HepG2 (cell line): ENCODE measurements at regions not wholly inside any gene's neighbourhood (a gene's known extent, or its start where the extent isn't known, plus 50 kb on each side); places are given as distances from the start of the nearest gene placed in this dataset.

Experiments
- ADNP ChIP-seq: sonication (generic); formaldehyde crosslinking; IDR thresholded peaks from 2 replicates; pipeline ENCODE4 v1.4.0; 2020; ENCODE audit warnings: missing genetic modification reagents
- ARID4A ChIP-seq: sonication (generic); formaldehyde crosslinking; IDR thresholded peaks from 2 replicates; pipeline ENCODE4 v1.5.0; 2020; ENCODE audit warnings: mild to moderate bottlenecking, missing genetic modification reagents, borderline replicate concordance
- CEBPG ChIP-seq: IDR thresholded peaks from 2 replicates; pipeline ENCODE4 v1.6.1; 2016
- FOSL2 ChIP-seq: sonication (generic); formaldehyde crosslinking; IDR thresholded peaks from 2 replicates; pipeline ENCODE4 v1.4.0; 2020; ENCODE audit warnings: missing genetic modification reagents
- HNF4G ChIP-seq, 2 experiments: sonication (generic) in 1 of 2; formaldehyde crosslinking in 1 of 2; IDR thresholded peaks; 2 replicates each; pipeline versions ENCODE4 v1.4.0 to v1.6.1; 2011 to 2020; ENCODE audit warnings: borderline replicate concordance in 2 of 2, low read depth in 2 of 2, mild to moderate bottlenecking in 2 of 2, low read length in 1 of 2, missing genetic modification reagents in 1 of 2, moderate library complexity in 1 of 2
- IKZF4 ChIP-seq: sonication (generic); formaldehyde crosslinking; IDR thresholded peaks from 2 replicates; pipeline ENCODE4 v1.5.1; 2020; ENCODE audit warnings: borderline replicate concordance, mild to moderate bottlenecking, low read depth, missing genetic modification reagents; ENCODE audit errors: not compliant biosample characterization
- JDP2 ChIP-seq: sonication (generic); formaldehyde crosslinking; IDR thresholded peaks from 2 replicates; pipeline ENCODE4 v1.8.1; 2022; ENCODE audit warnings: missing genetic modification reagents, borderline replicate concordance
- KDM4B ChIP-seq: sonication (generic); formaldehyde crosslinking; IDR thresholded peaks from 2 replicates; pipeline ENCODE4 v1.4.0; 2020; ENCODE audit warnings: missing genetic modification reagents
- MTF1 ChIP-seq: sonication (generic); formaldehyde crosslinking; IDR thresholded peaks from 2 replicates; pipeline ENCODE4 v1.5.0; 2020; ENCODE audit warnings: missing genetic modification reagents
- NFIC ChIP-seq: IDR thresholded peaks from 2 replicates; pipeline ENCODE4 v1.6.1; 2012; ENCODE audit warnings: mild to moderate bottlenecking, low read length, inconsistent platforms
- NFRKB ChIP-seq: fragments of 450-650 bp; IDR thresholded peaks from 2 replicates; pipeline ENCODE4 v1.6.1; 2017
- PRMT3 ChIP-seq: sonication (generic); formaldehyde crosslinking; IDR thresholded peaks from 2 replicates; pipeline ENCODE4 v1.8.1; 2022; ENCODE audit warnings: low read depth, mild to moderate bottlenecking, moderate library complexity, missing genetic modification reagents, borderline replicate concordance
- SATB2 ChIP-seq: sonication (generic); formaldehyde crosslinking; IDR thresholded peaks from 2 replicates; pipeline ENCODE4 v1.5.0; 2020; ENCODE audit warnings: missing genetic modification reagents
- YY1 ChIP-seq: IDR thresholded peaks from 2 replicates; pipeline ENCODE4 v1.6.1; 2011; ENCODE audit warnings: low read length, low read depth, moderate library complexity, mild to moderate bottlenecking; ENCODE audit not compliant: insufficient read depth, insufficient replicate concordance
- ZFP36 ChIP-seq: fragments of 150-350 bp; IDR thresholded peaks from 2 replicates; pipeline ENCODE4 v1.6.1; 2018; ENCODE audit warnings: borderline replicate concordance, low read length, low read depth; ENCODE audit not compliant: partially characterized antibody
- ZFYVE20 ChIP-seq: sonication (generic); formaldehyde crosslinking; IDR thresholded peaks from 2 replicates; pipeline ENCODE4 v1.8.0; 2023; ENCODE audit warnings: low read depth, mild to moderate bottlenecking, moderate library complexity, missing genetic modification reagents, borderline replicate concordance
- ZNF10 ChIP-seq: sonication (generic); formaldehyde crosslinking; IDR thresholded peaks from 2 replicates; pipeline ENCODE4 v1.4.0; 2020; ENCODE audit warnings: mild to moderate bottlenecking, low read depth, missing genetic modification reagents, borderline replicate concordance
- ZNF224 ChIP-seq: sonication (generic); formaldehyde crosslinking; IDR thresholded peaks from 2 replicates; pipeline ENCODE4 v1.5.0; 2020; ENCODE audit warnings: mild to moderate bottlenecking, missing genetic modification reagents
- ZNF260 ChIP-seq: sonication (generic); formaldehyde crosslinking; IDR thresholded peaks from 2 replicates; pipeline ENCODE4 v1.4.0; 2020; ENCODE audit warnings: missing genetic modification reagents, low read depth, mild to moderate bottlenecking, borderline replicate concordance
- ZNF451 ChIP-seq: sonication (generic); formaldehyde crosslinking; IDR thresholded peaks from 2 replicates; pipeline ENCODE4 v1.5.0; 2020; ENCODE audit warnings: mild to moderate bottlenecking, missing genetic modification reagents
- ZNF589 ChIP-seq: sonication (generic); formaldehyde crosslinking; conservative IDR thresholded peaks from 2 replicates; pipeline ENCODE4 v1.8.0; 2022; ENCODE audit warnings: mild to moderate bottlenecking, moderate library complexity, missing genetic modification reagents
- ZNF672 ChIP-seq: sonication (generic); formaldehyde crosslinking; IDR thresholded peaks from 2 replicates; pipeline ENCODE4 v1.8.1; 2022; ENCODE audit warnings: missing genetic modification reagents
- ZNF746 ChIP-seq: sonication (generic); formaldehyde crosslinking; IDR thresholded peaks from 2 replicates; pipeline ENCODE4 v1.8.0; 2022; ENCODE audit warnings: mild to moderate bottlenecking, missing genetic modification reagents
- ZXDC ChIP-seq: sonication (generic); formaldehyde crosslinking; IDR thresholded peaks from 2 replicates; pipeline ENCODE4 v1.5.0; 2020; ENCODE audit warnings: mild to moderate bottlenecking, missing genetic modification reagents

GRCh38 chr3:20320489-20320888, 134.5 kb upstream of the SGO1 start (continued):
- TF ChIP-seq ZNF672 (CRISPR knock-in tag) (no peak), SATB2 (CRISPR knock-in tag) (no peak), ZFYVE20 (CRISPR knock-in tag) (no peak), JDP2 (CRISPR knock-in tag) (no peak), ARID4A (CRISPR knock-in tag) (no peak; the same call in 1 of the 2 replicates), IKZF4 (no peak), MTF1 (CRISPR knock-in tag) (no peak), CEBPG (CRISPR knock-in tag) (0 out of 2 replicates have a peak, but pooled peaks have one; percentile 24), ZNF224 (CRISPR knock-in tag) (no peak), NFIC (peak; percentile 88; the same call in 1 of the 2 replicates), ZNF10 (no peak), ZNF589 (no peak), ADNP (no peak), ZNF746 (CRISPR knock-in tag) (no peak), KDM4B (CRISPR knock-in tag) (no peak), ZFP36 (no peak), HNF4G (IDR thresholded peaks at IDR 0.05; ENCODE audit: borderline replicate concordance, low read depth, low read length) (no peak), HNF4G (CRISPR knock-in tag; IDR thresholded peaks at IDR 0.05; ENCODE audit: borderline replicate concordance, low read depth) (no peak), YY1 (peak; percentile 56), NFRKB (no peak), ZXDC (CRISPR knock-in tag) (no peak), FOSL2 (CRISPR knock-in tag) (peak; percentile 57), ZNF260 (no peak), ZNF451 (CRISPR knock-in tag) (no peak), PRMT3 (no peak)
